GM21737 (cell line): ENCODE measurements at regions not wholly inside any gene's neighbourhood (a gene's known extent, or its start where the extent isn't known, plus 50 kb on each side); places are given as distances from the start of the nearest gene placed in this dataset.

Experiments used
- ATAC-seq: cut with Tn5 transposase; IDR thresholded peaks from one replicate; pipeline ENCODE4 v1.9.1; 2021; ENCODE audit warnings: mild to moderate bottlenecking, moderate library complexity; ENCODE audit not compliant: unreplicated experiment

DNA sequence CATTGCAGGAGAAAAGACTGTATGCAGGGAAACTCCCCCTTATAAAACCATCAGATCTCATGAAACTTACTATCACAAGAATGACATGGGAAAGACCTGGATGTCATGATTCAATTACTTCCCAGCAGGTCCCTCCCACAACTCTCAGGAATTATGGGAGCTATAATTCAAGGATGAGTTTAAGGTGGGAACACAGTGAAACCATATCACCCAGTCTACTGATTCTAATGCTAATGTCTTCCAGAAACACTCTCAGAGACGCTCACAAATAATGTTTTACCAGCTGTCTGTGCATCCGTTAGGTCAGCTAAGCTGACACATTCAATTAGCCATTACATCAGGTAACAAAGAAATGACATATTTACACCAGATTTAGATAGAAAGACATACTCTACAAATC, 637.9 kb downstream of the NLGN4Y start:
- no peak for ATAC-seq

DNA sequence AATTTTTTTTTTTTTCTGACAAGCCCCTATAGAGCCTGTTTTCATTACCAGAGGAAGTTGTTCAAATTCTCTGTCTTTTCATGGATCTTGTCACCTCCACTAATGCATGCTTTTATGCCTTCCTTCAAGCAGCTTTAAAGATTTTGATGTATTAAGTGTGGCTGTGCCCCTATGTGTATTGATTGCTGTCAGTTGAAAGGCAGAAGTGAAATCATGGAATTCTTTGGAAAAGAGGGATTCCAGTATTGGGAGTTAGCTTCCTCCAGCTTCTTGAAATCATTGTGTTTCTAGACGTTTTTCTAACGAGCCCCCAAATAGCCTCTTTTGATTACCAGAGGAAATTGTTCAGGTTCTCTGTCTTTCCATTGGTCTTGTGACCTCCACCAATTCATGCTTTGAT, 655.6 kb downstream of the NLGN4Y start:
- no peak for ATAC-seq

DNA sequence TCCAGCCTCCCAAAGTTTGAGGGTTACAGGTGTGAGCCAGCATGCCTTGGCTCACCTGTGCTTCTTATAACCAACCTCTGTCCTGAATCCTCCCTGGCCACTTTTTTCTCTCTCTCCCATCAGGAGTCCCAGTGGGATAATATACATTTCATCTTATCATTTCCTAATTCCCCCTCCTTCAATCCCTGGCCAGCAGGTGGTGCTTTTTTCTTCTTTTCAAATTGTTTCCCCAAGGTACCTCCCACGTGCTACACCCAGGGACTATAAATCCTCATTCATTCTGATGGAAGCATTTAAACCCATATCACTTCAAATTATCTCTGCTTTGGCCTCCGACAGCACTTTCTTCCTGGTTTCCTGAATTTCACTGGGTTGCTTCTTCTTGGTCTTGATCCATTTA, 704.7 kb downstream of the NLGN4Y start:
- ATAC-seq, result no peak

DNA sequence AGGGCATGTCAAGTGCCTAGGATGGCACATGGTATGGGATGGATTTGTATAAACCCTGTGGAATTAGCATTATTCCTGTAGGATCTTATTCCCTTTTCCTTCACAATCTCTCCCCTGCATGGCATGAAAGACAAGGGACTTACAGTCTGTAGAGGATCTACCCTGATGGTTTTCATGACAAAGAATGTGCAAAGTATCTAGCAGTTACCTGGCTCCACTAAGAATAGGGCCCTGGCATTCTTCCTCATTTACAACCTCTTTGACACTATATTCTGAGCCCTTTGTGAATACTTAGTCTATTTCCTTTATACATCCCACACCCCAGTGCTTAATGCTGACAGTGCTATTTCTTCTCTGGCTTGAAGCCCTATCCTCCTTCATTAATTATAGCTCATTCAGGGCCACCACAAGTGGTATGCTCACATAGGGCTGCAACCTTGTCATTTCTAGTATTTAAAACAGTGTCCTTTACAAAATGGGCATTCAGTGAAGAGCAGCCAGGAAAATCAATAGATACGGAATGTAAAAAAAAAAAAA, 715.3 kb downstream of the NLGN4Y start:
- no peak for ATAC-seq

DNA sequence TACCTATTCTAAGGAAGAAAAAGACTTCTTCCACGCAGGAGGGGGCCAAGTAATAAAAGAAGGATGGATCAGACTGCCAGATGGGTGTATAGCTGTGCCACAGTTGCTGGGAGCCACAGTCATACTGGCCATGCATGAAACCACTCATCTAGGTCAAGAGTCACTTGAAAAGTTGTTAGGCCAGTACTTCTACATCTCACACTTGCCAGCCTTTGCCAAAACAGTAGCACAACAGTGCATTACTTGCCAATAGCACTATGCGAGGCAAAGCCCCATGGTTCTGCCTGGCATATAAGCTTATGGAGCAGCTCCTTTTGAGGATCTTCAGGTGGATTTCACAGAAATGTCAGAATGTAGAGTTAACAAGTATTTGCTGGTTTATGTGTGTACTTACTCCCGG, 735.0 kb downstream of the NLGN4Y start:
- ATAC-seq, result no peak

DNA sequence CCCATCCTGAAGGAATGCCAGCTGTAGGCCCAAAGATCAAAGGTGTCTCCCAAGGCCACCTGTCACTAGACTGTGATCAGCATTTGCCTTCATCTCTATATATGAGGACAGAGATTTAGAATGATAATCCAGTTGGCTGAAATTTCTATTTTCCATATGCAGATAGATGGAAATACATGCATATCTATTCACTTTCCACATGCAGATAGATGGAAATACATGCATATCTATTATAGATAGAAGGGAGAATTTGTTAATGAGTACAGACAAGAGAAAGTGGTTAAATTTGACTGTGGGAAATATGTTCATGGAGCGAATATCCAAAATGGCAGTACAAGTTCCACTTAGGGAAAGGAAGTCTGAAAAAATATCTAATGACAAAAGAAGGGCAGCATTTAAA, 762.2 kb downstream of the NLGN4Y start:
- ATAC-seq, result no peak

DNA sequence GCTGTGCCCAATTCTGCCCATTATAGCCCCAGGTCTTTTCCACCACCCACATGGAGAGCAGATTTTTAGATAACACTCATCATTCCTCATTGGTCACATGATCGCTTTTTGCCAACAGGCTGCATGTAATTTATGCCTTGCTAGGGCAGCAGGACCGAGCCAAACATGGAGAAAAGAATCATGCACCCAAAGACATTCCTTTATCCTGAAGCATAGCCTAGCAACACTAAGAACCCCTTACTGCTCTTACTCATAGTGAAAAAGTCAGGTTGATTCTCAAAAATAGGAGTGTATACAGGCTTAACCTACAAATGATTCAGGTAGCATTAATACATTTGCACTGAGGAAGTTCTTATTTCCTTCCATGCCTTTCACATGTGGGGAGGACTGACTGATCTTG, 765.5 kb downstream of the NLGN4Y start:
- ATAC-seq, result no peak

DNA sequence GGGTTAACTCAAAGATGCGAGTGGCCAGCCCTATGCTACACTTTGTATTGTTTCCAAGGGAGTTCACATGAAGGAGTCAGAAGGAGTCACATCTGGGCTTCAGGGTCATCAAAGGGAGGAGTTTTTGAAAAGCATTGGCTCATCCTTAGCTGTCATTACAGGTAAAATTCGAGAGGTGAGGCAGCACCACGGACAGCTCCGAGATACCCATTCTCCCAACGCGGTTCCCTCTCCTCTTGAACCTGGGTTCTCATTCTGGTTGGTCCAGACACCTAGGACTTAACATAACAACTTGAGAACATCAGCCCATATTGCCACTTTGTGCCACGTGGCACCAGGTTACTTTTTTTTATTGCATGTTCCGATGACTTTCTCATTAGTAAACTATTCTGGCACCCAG, 768.6 kb downstream of the NLGN4Y start:
- no peak for ATAC-seq

DNA sequence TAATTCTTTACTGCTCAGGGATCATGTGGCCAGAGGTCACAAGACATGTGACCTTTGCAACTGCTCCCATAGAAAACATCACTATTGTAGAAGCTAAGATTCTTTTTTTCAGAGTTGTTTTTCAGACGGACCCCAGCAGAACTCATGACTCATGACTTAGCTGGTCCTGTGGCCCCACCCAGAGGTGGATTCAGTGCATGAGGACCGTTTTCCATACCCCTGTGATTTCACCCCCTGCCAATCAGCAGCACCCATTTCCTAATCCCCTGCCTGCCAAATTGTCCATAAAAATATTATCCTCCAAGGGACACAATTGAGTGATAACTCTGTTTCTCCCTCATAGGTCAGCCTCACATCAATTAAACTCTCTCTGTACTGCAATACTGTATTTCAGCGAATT, 777.5 kb downstream of the NLGN4Y start:
- no peak for ATAC-seq

DNA sequence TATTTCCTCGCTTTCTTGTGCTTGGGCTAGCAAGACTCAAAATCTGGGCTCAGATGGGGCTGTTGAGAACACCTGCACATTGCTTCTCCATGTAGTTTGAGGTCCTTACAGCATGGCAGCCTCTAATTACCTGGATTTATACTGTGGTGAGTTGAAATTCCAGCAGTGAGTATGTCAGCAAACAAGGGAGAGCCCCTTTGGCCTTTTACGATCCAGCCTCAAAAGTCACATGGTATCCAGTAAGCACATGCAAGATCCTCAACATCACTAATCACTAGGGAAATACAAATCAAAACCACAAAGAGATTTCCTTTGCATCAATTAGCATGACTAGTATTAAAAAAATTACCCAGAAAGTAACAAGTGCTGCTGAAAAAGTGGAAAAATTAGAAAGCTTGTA, 787.8 kb downstream of the NLGN4Y start:
- no peak for ATAC-seq

DNA sequence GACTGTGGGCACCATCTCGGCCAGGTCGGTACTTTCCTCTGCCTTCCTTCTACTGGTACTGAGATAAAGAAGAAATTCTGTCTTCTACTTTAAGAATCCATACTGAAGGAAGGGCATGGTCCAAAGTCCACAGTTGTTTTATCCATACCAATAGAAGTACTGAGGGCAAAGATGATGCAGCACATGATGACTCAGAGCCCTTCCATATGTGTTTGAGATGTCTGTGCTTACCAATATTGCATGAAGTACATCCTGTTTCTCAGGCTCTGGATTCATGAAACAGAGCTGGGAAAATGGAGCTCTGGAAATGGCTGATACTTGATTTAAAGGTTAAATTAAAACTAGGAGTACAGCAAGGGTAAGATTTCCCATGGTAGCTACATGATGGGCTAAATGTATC, 799.9 kb downstream of the NLGN4Y start:
- no peak for ATAC-seq

DNA sequence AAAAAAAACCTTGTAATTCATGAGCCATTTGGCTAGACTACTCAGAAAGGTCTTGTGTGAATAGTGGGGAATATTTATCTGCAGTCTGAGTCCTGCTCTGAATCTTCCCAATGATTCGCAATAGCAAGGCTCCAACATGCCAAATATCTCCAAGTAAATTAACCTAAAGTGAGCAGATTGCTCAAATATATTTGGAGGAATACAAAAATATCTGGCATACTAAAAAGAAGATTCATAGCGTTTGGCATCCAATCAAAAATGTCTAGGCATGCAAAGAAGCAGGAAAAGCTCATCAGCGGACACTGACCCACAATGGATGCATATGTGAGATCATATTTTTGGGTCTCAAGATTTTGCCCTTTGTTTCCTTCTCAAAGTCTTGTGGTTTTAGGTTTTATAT, 800.9 kb downstream of the NLGN4Y start:
- no peak for ATAC-seq

DNA sequence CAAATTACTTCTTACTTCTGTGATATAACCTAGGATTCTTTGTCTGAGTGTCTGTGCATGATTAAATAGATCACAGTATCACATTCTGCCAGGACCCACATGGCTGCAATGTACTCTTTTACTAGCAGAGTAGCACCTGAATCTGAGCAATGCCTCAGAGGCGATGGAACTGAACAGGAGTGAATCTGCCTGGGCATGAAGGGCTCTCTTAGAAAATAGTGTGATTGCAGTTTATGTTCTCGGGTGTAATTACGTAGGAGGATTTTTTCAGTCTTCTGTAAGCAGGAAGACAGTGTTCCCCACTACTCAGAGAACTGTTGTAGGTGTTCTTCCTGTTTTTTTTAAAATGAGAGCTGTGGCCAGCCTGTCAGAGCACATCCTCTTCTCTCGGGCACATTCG, 802.3 kb downstream of the NLGN4Y start:
- no peak for ATAC-seq

DNA sequence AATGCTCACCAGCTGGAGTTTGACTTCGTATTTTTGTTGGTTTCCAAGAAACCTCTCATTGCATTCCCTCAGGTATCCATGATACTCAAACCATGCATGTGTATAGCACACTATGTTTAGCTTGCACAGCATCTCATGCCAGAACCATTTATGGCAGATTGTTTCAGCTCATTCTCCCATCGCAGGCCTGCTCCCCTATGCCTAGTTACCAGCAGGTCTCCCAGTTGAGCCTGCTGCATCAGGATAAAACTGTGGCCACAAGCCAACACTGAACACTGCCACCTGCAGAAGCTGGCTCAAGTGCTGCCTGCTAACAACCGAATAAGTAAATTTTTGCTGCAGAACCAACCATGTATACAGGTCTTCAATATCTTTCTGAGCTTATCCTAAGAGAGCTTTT, 804.5 kb downstream of the NLGN4Y start:
- ATAC-seq, result no peak

DNA sequence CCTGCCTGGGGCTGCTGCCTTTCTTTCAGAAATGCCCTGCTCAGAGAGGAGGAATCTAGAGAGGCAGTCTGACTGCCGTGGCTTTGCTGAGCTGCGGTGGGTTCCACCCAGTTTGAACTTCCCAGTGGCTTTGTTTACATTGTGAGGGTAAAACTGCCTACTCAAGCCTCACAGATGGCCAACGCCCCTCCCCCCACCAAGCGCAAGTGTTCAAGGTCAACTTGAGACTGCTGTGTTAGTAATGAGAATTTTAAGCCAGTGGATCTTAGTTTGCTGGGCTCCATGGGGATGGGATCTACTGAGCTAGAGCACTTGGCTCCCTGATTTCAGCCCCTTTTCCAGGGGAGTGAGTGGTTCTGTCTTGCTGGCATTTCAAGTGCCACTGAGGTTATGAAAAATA, 819.2 kb downstream of the NLGN4Y start:
- ATAC-seq, result no peak

DNA sequence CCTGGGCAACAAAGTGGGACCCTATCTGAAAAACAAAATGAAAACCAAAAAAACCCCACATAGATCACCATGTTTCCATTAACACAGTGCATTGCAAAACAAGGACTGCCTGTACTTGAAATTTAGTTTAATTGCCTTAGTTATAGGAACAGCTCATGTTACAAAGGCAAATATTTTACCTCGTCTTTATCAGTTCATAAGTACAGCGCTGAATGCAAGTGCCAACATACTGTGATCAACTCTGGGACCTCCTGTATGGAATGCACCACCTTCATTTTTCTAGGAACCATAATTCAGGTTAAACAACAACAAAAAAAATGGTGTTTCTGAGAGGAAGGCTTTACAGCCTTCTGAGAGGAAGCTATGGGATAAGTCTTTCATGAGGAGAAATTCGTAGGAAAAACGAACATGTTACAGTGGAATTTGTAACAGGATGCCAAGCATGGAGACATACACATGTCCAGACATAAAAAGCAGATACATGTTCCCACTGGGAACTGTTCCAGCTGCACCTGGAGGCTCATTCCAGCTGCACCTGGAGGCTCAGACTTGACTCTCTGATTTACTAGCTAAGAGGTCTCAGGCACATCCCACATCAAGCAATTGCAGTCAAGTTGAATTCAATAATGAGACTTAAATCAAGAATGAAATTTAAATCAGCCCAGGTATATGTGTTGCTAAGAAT, 821.3 kb downstream of the NLGN4Y start:
- no peak for ATAC-seq

DNA sequence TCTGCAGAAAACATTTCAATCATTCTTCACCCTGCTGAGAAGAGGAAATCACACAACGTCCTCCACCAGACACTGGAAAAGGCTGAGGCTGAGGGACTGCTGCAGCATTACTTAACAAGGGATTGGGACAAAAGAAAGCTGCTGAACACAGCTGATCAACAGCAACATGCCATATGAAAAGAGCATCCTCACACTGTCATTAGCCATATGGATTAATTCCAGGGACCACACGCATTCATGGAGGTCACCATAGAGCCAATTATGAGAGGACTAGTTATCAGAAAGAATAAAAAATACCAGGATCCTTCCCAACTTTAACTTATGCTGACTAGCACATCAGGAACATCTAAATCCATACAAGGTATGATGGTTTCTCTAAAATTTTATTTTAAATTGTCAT, 825.0 kb downstream of the NLGN4Y start:
- no peak for ATAC-seq

DNA sequence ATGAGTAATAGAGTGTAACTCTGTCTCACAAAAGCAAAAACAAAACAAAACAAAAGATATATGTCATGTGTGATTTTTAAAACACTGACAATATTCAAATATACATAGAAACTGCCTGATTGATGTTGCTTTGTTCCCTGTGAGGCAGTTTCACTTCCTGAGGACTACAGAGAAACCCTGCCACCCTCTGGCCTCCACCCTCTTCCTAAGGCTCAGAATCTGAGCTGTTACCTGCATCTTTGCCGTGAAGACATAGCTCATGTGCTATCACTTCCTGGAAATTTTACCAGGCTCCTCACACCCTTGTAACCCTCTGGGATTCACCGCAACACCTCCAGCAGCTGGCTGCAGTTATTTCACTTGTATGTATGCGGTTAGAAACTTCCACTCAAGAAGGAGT, 831.0 kb downstream of the NLGN4Y start:
- no peak for ATAC-seq

DNA sequence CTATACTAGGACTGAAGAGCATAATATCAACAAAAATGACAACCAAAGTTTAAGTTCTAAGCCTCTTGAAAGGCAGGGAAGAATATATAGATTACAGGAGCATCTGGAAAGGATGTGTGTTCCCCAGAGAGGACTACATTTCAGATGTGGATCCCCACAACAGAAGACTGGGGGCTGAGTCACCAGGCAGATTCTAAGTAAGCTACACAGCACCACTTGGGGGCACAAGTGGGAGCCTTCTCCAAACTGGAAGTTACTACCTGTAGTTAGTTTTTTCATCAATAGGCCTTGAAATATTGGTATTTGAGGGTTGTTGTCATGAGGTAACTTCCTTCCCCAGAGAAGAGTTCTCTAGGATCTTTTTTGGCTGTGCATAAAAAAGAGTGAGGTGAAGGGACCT, 836.1 kb downstream of the NLGN4Y start:
- no peak for ATAC-seq

DNA sequence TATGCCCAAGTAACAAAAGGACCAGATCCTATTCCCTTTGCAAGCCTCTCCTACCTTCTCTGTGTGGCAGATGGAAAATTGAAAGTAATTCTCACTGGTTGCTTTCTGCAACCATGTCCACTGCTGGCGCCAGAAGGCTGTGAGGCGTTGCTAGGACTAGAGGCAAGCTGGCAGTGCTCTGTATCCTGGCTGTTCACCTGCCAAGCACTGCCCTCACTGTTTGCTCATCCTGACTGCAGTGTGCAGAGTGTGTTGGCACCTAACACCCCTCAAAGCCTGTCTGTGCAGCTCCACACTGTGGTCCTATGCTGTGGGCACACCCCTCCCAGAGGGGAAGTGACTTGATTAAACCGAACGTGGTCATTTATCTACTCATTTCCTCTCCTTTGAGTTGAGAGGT, 840.7 kb downstream of the NLGN4Y start:
- no peak for ATAC-seq

DNA sequence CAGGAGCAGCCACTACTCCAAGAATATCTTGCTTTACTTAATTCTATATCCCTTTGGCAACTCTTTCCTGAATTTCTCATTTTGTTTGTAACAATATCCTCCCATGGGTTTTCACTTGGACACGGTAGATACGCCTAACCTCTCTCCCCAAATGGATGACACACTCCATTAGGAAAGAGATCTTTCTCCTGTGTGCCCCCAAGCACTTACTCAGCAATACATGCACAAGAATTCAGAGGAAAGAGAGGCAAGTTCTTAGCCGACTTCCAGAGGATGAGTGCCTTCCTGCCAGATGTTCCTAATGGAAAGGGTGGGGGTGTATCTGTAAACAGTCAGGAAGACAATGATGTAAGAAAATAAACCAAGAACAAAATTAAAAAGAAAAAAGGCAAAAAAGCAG, 844.5 kb downstream of the NLGN4Y start:
- ATAC-seq, result no peak

DNA sequence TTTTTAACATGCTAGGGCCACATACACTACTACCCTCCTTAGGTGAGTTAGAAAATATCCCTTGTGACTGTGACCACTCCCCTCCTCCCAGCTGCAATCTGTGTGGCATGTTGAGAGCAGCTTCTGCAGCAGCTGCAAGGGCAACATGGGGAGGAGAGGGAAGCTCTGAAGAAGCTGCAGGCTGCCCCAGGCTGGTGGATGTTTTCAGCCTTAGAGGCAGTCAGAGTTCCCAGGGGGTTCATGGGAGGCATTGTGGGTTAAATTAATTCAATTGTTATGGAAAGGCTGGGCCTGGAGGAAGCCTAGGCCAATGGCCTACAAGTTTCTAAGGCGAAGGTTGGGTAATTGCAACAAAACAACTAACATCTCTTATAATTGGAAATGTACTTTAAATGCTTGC, 860.8 kb downstream of the NLGN4Y start:
- no peak for ATAC-seq

DNA sequence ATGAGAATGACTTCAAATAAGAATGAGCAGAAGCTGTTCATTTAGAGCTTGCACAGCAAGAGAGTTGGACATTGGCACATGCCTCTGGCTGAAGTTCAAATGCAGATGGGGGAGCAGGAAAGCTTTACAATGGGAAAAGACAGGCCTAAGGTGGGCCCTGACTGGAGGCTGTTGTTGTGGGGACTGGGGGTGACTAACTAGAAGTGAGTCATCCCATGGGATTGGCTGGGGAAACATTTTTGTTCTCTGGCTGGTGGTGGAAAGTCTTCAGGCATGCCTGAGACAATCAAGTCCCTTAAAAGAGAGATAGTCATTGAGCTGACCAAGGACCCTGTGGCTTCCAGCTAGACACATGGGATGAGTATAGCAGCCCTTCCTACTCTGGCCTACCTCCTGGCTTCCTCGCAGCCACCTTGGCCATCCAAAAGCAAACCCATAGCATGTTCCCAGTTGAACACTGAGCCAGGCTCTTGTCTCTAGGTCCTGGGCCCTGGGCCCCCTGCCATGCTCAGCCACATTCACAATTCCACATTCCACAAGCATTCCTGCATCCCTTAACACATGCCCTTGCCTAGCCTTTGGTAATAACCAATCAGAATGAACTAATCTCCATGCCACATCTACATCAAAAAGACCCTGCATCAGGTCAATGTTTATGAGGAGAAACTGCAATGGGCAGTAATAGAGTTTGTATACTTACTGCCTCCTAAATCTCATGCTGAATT, 873.4 kb downstream of the NLGN4Y start:
- no peak for ATAC-seq
